Ectodermal cell (in vitro differentiated cells): ENCODE measurements at regions not wholly inside any gene's neighbourhood (a gene's known extent, or its start where the extent isn't known, plus 50 kb on each side); places are given as distances from the start of the nearest gene placed in this dataset.
"Not testable (repeated sequence)": the region's sequence is repeated elsewhere in the genome, so short reads cannot be mapped to it uniquely, and the experiment has no call there.

Source experiments
- H3K27ac ChIP-seq: 2 replicates; pipeline ENCODE4 v1.7.0; 2013; ENCODE audit warnings: mild to moderate bottlenecking, low read depth, low read length; ENCODE audit not compliant: insufficient read depth, poor library complexity, severe bottlenecking
- H3K27me3 ChIP-seq: 2 replicates; pipeline ENCODE4 v1.7.0; 2013; ENCODE audit warnings: mild to moderate bottlenecking, low read length; ENCODE audit not compliant: insufficient read depth, control insufficient read depth, poor library complexity, severe bottlenecking
- H3K36me3 ChIP-seq: one replicate; pipeline ENCODE4 v1.7.0; 2013; ENCODE audit warnings: low read length; ENCODE audit not compliant: control insufficient read depth, insufficient read depth
- H3K4me1 ChIP-seq: one replicate; pipeline ENCODE4 v1.7.0; 2013; ENCODE audit warnings: low read length; ENCODE audit not compliant: control insufficient read depth, insufficient read depth
- H3K4me3 ChIP-seq: 2 replicates; pipeline ENCODE4 v1.7.0; 2013; ENCODE audit warnings: low read depth, low read length, control low read depth; ENCODE audit not compliant: insufficient read depth
- H3K9me3 ChIP-seq: 2 replicates; pipeline ENCODE4 v1.7.0; 2013; ENCODE audit warnings: mild to moderate bottlenecking, low read length, moderate library complexity; ENCODE audit not compliant: control insufficient read depth
- WGBS, 2 experiments: methylation state at CpG; one replicate each; pipeline ENCODE4 v1.1.7; 2013; ENCODE audit warnings: missing lambda C conversion rate in 2 of 2; 5-methylcytosine and 5-hydroxymethylcytosine counted together

DNA sequence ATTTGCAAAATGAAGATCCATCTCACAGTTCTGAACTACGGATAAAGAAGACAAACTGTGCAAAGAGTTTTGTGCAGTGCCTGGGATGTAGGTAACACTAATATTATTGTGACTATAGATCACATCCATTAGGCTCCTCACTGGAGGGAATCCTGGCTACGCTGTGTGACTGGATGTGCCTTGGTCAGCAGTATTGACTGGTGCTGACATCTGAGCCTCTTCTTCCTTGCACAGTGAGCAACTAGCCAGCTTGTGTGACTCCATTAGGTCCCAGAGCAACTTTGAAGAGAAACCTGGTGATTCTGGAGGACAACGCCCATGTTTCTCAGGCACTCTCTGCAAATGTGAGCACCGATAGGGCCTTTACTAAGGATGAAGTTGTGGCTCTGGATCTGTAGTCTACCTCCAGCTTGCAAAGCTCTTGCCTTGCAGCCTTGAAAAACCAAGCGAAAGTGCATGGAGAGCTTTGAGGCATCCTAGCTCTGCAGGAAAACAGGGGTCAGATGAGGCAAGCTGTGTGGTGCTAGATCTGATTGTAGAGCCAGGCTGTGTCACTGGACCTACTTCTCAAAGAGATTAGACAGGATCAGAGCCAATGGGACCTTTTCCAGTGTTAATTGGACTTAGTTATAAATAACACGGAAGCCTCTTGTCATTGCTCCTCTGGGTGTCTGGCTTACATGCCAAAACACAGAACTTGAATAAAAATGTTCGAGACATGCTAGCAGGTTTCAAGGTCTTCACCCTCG is 303.6 kb upstream of the LYZL1 start:
- Histone ChIP-seq H3K27ac (no peak overlapping the region), H3K4me1 (no peaks in the 10 kb centered on the region), H3K27me3 (no peaks in the 10 kb centered on the region), H3K36me3 (no peaks in the 10 kb centered on the region), H3K4me3 (no peak overlapping the region), H3K9me3 (no peaks in the 10 kb centered on the region)
- 96 to 97% methylated on average over 8 of the region's 8 CpGs for WGBS, 2 experiments

DNA sequence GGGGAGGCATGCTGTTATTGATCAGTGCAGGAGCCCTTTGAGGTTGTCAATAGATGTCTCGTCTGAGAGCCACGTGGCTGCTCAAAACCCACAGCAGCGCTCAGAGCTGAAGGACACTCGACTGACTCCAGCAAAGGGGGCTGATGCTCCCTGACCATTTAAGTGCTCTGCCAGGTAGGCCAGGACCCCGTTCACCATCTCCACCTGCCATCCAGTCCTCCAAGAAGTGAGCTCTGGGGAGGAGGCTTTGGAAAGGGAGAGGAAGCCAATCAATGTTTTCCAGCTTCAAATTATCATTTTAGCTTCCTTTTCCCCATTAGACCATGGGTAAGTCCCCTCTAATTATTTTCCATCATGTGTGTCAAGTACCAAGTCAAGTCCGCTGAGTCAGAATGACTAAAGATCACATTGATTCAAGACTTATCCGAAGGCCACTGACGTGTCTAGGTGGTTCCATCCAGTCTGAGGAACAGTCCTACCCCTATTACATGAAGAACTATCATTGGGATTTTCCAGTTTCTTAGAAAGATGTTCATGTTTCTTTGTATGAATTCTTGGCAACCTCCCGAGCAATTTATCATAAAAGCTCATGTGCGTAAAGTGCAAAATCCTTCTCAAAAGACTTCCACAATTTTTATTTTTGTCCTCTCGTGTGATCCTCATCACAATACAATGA is 302.6 kb upstream of the LYZL1 start:
- no peaks in the 10 kb centered on the region for H3K9me3 ChIP-seq

DNA sequence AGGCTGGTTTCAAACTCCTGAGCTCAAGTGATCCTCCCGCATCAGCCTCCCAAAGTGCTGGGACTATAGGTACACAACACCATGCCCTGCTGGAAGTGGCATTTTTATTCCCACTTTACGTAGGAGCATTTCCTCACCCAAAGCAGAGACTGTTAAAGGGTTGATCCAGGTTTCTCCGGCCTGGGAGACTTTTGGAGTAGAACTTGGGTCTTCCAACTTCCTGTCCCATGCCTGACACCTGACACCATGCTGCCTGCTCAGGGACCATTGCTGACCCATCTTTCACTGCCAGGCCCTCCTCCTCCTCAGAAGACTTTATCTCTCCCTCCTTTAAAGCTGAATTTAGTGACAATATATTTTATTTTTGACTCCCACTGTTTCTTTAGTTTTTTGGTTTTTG is 302.0 kb upstream of the LYZL1 start:
- H3K4me1 ChIP-seq = no peaks in the 10 kb centered on the region
- WGBS, 2 experiments = 92 to 97% methylated on average over 3 of the region's 3 CpGs
- H3K27me3 ChIP-seq = no peaks in the 10 kb centered on the region
- no peak overlapping the region for H3K27ac ChIP-seq
- H3K9me3 ChIP-seq = no peaks in the 10 kb centered on the region
- no peak overlapping the region for H3K4me3 ChIP-seq
- no peaks in the 10 kb centered on the region for H3K36me3 ChIP-seq

More for the DNA sequence above, 302.6 kb upstream of the LYZL1 start:
- no peak overlapping the region for H3K4me3 ChIP-seq
- H3K4me1 ChIP-seq = no peaks in the 10 kb centered on the region
- WGBS, 2 experiments = 92 to 96% methylated on average over 7 to 11 of the region's 11 CpGs
- no peaks in the 10 kb centered on the region for H3K36me3 ChIP-seq
- no peaks in the 10 kb centered on the region for H3K27me3 ChIP-seq
- H3K27ac ChIP-seq = no peak overlapping the region

DNA sequence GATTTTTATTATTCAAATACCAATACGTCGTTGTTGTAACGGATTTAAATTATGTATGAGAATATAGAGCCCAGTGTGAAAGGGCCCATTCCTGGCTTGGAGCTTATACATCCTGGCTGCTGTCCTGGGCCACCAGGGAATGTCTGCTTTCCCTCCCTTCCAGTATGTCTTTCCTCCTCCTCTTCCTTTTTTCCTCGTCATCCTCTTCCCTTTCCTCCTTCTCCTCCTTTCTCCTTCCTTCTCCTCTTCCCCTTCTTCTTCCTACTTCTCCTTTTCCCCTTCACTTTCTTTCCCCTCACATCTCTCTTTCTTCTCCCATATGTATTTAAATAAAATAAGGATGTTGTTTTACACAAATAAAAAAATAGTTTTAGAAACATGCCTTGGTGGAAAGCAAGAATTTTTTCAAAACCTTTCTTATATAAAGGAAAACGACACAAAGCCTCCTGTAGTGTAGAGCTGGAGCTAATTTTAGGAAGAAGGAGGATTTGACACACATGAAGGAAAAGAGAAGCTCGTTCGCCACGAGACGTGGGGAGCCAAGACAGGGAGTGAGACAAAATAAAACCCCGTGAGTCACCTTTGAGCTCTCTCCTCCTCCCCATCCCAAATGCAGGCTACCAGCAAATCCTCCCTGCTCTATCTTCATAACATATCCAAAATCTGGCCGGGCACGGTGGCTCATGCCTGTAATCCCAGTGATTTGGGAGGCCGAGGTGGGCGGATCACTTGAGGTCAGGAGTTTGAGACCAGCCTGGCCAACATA is 301.1 kb upstream of the LYZL1 start:
- WGBS, 2 experiments = 91% methylated on average over 13 of the region's 14 CpGs

DNA sequence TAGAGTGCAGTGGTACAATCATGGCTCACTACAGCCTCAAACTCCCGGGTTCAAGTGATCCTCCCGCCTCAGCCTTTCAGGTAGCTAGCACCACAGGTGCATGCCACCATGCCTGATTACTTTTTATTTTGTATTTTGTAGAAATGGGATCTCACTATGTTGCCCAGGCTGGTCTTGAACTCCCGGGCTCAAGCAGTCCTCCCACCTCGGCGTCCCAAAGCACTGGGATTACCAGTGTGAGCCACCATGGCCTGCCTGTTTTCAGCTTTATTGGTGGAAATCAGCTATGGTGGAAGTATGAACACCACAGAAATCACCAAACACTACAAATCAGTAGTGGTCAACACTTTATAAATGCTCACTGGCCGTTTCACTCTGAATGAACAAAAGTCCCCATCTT is 299.9 kb upstream of the LYZL1 start:
- Histone ChIP-seq H3K4me1 (no peaks in the 10 kb centered on the region), H3K36me3 (no peaks in the 10 kb centered on the region), H3K4me3 (no peak overlapping the region), H3K9me3 (no peaks in the 10 kb centered on the region), H3K27ac (no peak overlapping the region), H3K27me3 (no peaks in the 10 kb centered on the region)
- 89 to 95% methylated on average over 6 of the region's 6 CpGs for WGBS, 2 experiments

More for the DNA sequence above, 301.1 kb upstream of the LYZL1 start:
- no peaks in the 10 kb centered on the region for H3K36me3 ChIP-seq
- H3K27me3 ChIP-seq = no peaks in the 10 kb centered on the region
- H3K4me3 ChIP-seq = no peak overlapping the region
- no peaks in the 10 kb centered on the region for H3K9me3 ChIP-seq
- no peaks in the 10 kb centered on the region for H3K4me1 ChIP-seq
- no peak overlapping the region for H3K27ac ChIP-seq

DNA sequence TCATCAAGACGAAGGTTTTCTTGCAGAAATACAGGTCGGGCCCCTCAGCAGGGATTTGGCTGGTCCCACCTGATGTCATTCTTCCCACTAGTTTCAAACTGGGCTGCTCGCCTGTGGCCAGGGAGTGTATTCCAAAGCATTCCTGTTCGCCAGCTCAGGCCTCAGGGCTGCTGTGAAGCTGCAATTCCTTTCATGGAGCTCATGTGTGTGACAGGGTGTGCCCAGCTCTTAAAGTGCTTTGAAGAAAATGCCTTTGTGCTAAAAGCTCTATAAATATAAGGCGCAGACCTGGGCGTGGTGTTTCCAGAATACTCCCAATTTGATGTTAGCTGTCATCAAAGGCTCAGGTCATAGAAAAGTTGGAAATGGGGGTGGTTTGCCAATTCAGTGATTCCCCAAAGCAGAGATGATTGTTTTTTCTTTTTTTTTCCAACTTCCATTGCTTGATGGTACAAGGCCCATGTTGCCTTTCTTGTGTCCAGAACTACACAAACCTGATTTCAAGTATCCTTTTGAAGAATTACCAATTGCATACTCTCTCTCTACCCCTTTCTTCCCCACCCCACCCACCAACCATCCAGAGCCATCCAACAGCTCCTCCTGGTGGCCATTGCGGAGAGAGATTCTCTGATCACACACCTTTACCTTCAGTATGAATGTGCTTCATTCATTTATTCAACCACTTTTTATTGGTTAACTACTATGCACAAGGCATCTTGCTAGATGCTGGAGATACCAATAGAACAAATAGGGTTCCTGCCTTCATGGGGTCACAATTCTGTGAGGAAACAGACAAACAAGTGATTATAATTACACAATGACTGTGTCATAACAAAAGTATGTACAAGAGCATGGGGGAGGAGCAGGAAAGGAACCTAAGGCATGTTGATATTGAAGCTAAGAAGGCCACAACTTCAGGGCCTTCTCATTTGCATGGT is 297.3 kb upstream of the LYZL1 start:
- H3K27me3 ChIP-seq = no peaks in the 10 kb centered on the region
- H3K36me3 ChIP-seq = no peaks in the 10 kb centered on the region
- H3K9me3 ChIP-seq = no peaks in the 10 kb centered on the region
- H3K4me1 ChIP-seq = no peaks in the 10 kb centered on the region
- H3K4me3 ChIP-seq = no peak overlapping the region
- WGBS, 2 experiments = 72 to 75% methylated on average over 7 of the region's 7 CpGs
- no peak overlapping the region for H3K27ac ChIP-seq

- H3K27me3 ChIP-seq = no peaks in the 10 kb centered on the region
- H3K27ac ChIP-seq = no peak overlapping the region
- no peak overlapping the region for H3K4me3 ChIP-seq
- H3K4me1 ChIP-seq = no peaks in the 10 kb centered on the region
- H3K9me3 ChIP-seq = no peaks in the 10 kb centered on the region
- H3K36me3 ChIP-seq = no peaks in the 10 kb centered on the region
- 84 to 86% methylated on average over 8 of the region's 8 CpGs for WGBS, 2 experiments
These were observed 295.8 kb upstream of the LYZL1 start for GRCh38 chr10:28993056-28993455.

DNA sequence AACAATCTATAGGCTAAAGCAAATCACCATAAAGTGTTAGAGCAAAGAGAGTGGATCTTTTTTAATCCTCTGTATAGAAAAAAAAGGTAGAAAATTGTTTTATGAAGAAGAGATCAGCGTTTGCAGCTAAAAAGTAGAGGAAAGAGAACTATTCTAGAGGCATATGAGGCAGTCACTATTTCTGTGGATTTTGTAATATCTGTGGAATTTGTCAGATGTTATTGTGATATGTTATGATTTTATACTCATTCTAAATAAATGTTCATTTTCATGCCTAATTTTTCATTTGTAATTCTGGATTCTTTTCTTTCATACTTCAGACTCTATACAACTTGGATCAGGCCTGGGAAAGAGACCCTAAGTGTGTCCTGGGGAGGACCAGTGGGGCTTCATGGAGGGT is 295.0 kb upstream of the LYZL1 start:
- no peaks in the 10 kb centered on the region for H3K9me3 ChIP-seq
- H3K27ac ChIP-seq = no peak overlapping the region
- no peaks in the 10 kb centered on the region for H3K27me3 ChIP-seq
- no peaks in the 10 kb centered on the region for H3K4me1 ChIP-seq
- H3K36me3 ChIP-seq = no peaks in the 10 kb centered on the region
- 87 to 98% methylated on average over 1 of the region's 1 CpG for WGBS, 2 experiments
- no peak overlapping the region for H3K4me3 ChIP-seq

DNA sequence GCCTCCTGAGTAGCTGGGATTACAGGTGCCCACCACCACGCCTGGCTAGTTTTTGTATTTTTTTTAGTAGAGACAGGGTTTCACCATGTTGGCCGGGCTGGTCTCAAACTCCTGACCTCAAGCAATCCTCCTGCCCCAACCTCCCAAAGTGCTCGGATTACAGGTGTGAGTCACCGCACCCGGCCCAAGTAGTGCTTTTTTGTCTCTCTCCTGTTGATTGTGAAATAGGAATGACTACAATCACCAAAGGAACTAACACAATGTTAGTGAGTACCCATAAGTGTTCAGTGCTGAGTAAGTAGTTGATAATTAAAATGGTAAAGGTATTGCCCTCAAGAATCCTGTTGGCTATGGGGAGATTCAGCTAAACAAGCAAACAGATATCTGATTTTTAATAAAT is 294.1 kb upstream of the LYZL1 start:
- not testable (repeated sequence) for H3K27ac ChIP-seq, H3K4me1 ChIP-seq, H3K27me3 ChIP-seq, H3K36me3 ChIP-seq, H3K9me3 ChIP-seq, H3K4me3 ChIP-seq
- 89 to 93% methylated on average over 5 of the region's 5 CpGs for WGBS, 2 experiments
